HG03045 (cell line): ENCODE measurements at regions not wholly inside any gene's neighbourhood (a gene's known extent, or its start where the extent isn't known, plus 50 kb on each side); places are given as distances from the start of the nearest gene placed in this dataset.
"Not testable (repeated sequence)": the region's sequence is repeated elsewhere in the genome, so short reads cannot be mapped to it uniquely, and the experiment has no call there.

Experiments used
- ATAC-seq: cut with Tn5 transposase; IDR thresholded peaks from one replicate; pipeline ENCODE4 v1.9.1; 2021; ENCODE audit warnings: mild to moderate bottlenecking, moderate library complexity; ENCODE audit not compliant: unreplicated experiment

DNA sequence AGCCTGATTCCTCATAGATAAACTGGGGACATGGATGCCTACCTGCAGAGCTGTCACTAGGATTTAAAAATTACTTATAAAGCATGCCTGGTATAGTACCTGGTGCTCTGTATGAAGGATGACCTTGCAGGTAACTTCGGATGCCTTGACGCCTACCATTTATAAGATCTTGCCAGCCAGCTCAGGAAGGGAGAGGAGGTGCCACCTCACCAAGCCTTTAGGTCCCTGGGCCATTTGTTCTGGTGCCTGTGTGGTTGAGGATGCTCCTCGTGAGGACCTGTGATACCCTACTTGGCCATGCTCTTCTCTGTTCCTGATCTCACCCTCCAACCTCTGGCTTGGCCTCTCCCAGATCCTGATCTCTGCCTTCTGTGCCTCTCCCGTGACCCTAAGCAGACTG, 85.2 kb downstream of the FDX1 start:
- no peak for ATAC-seq

DNA sequence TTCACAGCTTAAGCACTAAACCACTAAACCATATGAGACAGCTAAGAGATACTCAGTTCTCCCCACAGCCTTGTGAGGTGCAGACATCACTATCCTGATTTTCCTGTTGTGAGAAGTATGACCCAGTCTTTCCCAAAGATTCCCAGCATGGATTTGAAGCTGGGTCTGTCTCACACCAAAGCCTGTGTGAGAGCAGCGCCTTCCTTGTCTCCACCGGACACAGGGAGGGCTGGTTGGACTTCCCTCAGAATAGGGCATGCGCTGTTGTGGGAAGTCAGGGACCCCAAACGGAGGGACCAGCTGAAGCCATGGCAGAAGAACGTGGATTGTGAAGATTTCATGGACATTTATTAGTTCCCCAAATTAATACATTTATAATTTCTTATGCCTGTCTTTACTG, 87.6 kb downstream of the FDX1 start:
- not testable (repeated sequence) for ATAC-seq

DNA sequence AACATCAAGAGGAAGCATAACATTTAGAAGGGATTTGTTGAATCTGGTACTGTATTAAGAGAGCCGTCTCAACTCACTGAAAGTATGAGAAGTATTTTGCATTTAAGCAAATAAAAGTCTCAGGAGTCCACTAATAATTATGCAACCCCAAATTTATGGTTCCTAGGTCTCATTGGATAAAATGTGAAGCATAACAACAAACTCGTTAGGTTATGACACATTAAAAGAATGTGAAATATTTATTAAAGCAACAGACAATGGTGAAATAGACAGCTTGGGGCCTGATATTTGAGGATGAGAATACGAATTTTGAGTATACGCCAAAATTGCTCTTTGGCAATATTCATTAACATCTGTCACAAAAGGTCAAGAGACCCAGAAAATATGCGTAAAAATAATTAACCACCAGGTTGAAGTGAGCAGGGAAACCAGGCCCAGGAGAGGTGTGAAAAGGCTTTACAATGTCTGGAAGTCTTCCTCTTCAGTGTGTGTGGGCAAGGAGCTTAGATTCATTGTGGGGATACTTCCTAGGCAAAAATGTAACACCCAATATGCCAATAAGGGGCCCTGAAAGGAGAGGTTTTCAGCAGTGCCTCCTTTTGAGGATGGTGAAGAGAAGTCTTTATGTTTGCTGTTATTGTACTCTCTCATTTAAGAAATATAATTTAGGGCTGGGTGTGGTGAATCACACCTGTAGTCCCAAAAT, 89.2 kb downstream of the FDX1 start:
- ATAC-seq: no peak

DNA sequence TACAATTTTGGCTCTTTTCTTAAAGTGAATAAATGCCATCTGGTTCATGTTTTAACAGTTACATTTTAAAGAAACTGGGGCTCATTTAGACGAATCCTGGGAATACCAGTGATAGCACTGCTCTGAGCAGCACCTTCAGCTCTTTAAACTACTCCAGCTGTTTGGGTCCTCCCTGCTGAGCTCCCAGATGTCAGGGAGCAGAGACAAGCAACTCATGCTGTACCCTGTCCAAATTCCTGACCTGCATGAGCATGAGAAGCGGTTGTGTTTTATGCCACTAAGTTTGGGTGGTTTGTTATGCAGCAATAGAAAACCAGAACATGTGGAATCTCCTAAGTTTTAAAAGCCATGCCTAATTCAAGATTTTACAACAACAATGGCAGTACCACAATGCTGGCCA, 90.0 kb downstream of the FDX1 start:
- no peak for ATAC-seq

DNA sequence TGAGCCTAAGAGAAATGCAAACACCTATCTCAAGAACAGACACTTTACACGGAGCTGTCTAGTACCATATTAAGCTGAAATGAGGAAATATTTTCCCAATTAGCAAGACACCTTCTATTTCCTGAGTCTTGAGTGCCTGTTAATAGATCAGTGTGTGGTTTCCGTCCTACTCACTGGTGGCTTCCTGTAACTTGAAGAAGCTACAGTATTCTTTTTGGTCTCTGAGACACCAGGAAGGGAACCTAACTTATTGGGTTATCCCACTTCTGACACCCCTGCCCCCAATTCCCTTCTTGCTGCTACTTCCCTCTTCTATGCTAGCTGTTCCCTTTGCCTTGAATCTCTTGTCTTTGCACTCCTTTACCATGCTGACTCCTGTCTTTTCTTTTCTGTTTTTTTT, 92.7 kb downstream of the FDX1 start:
- no peak for ATAC-seq

DNA sequence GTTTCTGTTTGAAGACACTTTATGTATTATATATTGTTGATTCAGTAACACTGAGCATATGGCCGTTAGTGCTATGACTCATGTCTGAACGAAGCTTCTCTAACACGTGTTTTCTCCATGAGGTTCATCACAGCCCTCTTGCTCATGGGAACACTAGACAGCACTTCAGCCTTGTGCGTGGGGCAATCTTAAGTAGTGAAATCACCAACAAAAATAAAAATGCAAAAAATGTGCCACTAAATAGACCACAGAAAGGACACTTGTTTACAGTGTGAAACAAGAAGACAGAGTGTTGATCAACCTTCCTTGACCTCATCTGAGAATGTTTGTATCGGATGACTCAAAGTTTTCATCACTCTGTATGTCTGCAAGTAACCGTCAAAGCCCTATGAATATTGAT, 94.5 kb downstream of the FDX1 start:
- no peak for ATAC-seq

DNA sequence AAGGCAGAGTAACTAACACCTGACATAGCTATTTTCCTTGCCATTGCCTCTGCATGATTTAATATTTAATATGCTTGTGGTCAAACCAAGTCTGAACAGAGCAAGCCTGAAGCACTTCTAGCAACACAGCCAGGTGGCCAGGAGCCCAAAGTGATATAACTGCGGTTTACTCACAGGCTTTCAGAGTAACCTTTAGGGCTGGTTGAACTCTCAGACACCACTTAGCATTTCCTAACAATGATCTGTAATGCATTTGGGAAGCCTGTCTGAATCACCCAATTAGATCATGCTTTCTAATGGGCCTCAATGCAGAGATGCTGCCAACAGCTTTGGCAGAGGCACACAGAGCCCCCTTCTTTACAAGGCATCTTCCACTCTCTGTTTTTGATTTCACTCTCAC, 96.1 kb downstream of the FDX1 start:
- ATAC-seq: no peak

DNA sequence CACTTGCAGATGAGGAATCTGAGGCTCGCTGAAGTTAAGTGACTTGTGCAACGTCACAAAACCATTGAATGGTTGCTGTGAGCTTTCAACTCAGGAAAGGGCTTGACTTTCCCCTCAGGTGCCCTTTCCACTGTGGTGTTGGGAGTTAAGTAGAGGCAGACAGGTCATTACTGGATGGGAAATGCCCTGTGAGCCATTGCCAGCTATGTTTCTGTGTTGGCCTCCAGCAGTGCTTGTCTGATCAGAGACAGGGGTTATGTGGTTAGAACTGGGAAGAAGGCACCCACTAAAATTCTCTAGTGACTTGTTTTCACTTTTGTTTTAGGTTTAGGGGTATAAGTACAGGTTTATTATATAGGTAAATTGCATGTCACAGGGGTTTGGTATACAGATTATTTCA, 96.6 kb downstream of the FDX1 start:
- ATAC-seq: peak; percentile 63
